Right renal cortex interstitium (tissue), 3 donors: ENCODE measurements at regions not wholly inside any gene's neighbourhood (a gene's known extent, or its start where the extent isn't known, plus 50 kb on each side); places are given as distances from the start of the nearest gene placed in this dataset.
"Not testable (repeated sequence)": the region's sequence is repeated elsewhere in the genome, so short reads cannot be mapped to it uniquely, and the experiment has no call there.

Experiments
- DNase-seq, 3 donors: peaks; one replicate each; pipeline ENCODE4 v3.0.0-alpha.2; 2013; ENCODE audit warnings: low read depth in 3 of 3, low spot score in 2 of 3

GRCh38 chr7:51980812-51981211, 664.2 kb upstream of the COBL start:
- DNase-seq: no peak

DNA sequence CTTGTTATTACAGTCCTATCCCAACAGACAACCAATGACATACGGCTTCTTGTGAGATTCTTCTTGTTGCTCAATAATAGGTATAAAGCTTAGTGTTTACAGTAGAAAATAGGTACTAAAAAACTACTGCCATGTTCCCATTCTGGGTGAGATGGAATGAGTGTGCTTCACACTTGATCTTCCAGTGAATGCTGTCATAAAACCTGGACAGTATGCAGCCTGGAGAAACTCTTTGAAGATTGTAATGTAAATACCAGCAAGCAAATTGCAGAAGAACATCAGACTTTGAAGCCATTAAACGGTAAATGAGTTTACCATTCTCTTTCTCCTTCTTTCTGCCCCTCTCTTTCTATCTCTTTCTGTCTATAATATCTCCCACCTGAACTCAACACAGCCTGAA, 663.7 kb upstream of the COBL start:
- no peak for DNase-seq

GRCh38 chr7:51977913-51978312, 661.3 kb upstream of the COBL start:
- no peak for DNase-seq

GRCh38 chr7:51973939-51974338, 657.3 kb upstream of the COBL start:
- DNase-seq: no peak

DNA sequence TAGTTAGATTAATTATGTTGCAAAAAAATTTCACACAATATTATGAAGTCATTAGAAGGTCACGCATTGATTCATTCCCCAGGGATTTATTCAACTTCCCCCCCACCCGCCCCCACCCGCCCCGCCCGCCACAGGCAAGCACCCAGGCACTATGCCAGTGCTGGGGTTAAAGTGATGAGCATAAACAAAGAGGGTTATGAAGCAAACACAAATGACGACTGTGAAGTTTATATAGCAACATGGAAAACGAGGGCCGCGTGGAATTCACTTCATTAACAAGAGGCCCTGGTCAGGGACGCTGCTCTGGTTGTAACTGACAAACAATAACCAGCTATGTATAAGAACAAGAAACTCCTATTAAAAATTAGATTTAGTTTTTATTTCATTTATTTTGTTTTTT, 656.5 kb upstream of the COBL start:
- no peak for DNase-seq

GRCh38 chr7:51970961-51971665, 654.5 kb upstream of the COBL start:
- DNase-seq: no peak

- DNase-seq: no peak
Measured at GRCh38 chr7:51968461-51968860, 651.9 kb upstream of the COBL start.

GRCh38 chr7:51965454-51965853, 648.8 kb upstream of the COBL start:
- no peak for DNase-seq

GRCh38 chr7:51961804-51962203, 645.2 kb upstream of the COBL start:
- DNase-seq: no peak

DNA sequence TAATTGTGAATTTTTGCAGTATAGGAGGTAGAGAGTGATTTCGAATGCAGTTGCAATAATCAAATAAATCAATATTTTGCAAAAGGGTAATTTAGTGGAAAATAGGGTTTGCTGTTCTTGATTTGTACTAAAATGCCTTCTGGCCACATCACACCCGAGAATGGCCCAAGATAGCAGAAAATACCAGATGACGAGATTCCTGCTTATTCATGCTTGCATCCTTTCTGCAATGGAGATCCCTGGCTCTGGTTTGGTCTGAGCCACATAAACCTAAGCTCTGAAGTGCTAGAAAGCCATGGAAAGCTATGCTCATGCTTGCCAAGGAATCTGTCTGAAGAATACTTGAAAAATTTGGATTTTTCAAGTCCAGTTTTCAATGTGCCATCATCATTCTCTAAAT, 634.2 kb upstream of the COBL start:
- DNase-seq: no peak

- no peak for DNase-seq
Measured at GRCh38 chr7:51949726-51950644, 633.4 kb upstream of the COBL start.

DNA sequence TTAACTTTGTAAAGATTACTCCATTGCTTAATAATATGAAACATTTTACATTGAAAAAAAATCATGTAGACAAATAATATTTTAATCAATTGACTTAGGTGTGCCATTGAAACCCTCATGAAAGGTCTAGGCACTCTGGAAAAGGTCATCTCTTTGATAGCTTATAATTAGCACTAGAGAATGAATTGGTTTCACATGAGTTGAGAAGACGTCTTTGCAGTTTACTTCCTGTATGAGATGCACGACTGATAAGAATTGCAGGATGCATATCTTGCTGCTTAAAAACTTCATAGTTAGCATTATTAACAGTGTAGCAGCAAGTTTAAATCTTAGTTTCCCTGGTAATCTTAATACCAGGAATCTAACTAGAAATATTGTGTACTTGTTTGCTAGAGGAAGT, 614.2 kb upstream of the COBL start:
- no peak for DNase-seq

DNA sequence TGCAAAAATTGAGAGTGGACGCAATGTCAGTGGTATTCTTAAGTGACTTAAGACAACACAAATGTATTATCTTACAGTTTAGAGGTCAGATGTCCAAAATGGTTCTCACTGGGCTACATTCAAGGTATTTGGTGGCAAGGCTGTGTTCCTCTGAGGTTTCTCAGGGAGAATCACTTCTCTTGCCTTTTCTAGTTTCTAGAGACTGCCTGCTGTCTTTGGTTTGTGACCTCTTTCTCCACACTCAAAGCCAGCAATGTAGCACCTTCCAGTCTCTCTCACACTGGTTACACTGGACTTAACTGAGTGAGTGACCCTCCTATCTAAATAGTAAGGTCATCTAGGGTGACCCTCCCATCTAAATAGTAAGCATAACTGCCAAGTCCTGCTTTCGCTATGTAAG, 613.2 kb upstream of the COBL start:
- DNase-seq: no peak

DNA sequence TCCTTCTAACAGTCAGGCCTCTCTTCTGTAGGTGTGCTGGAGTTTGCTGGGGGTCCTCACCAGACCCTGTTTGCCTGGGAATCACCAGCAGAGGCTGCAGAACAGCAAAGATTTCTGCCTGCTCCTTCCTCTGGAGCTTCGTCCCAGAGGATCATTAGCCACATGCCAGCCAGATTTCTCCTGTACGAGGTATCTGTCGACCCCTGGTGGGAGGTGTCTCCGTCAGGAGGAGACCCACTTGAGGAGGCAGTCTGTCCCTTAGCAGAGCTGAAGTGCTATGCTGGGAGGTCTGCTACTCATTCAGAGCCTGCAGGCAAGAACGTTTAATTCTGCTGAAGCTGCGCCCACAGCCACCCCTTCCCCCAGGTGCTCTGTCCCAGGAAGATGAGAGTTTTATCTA, 611.1 kb upstream of the COBL start:
- no peak for DNase-seq

GRCh38 chr7:51918581-51918980, 602.0 kb upstream of the COBL start:
- DNase-seq: peak; percentile 16 to 44 (median 25)

GRCh38 chr7:51901489-51901840, 584.9 kb upstream of the COBL start:
- DNase-seq: no peak

GRCh38 chr7:51900755-51901488, 584.3 kb upstream of the COBL start:
- DNase-seq: not testable (repeated sequence)

DNA sequence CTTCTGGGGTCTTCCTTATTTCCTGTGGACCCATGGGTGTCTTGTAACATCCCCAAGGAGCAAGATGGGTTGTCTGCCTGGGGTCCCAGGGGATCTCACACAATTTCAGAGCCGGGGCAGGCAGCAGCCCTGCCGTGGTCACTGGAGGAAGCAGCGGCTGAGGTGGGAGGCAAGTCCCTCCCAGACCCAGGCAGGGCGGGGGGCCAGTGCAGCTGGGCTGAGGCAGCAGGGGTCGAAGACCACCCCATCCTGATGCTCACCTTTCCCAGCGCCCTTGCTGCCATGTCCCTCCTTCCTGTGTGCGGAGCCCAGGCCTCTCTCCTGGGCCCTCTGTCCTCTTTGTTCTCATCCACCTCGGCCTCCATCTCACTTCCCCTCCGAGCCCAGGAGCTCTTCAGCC, 583.0 kb upstream of the COBL start:
- DNase-seq: no peak

- DNase-seq: no peak
Measured at GRCh38 chr7:51882412-51882811, 565.8 kb upstream of the COBL start.

- DNase-seq: no peak
Measured at GRCh38 chr7:51881309-51881708, 564.7 kb upstream of the COBL start.

DNA sequence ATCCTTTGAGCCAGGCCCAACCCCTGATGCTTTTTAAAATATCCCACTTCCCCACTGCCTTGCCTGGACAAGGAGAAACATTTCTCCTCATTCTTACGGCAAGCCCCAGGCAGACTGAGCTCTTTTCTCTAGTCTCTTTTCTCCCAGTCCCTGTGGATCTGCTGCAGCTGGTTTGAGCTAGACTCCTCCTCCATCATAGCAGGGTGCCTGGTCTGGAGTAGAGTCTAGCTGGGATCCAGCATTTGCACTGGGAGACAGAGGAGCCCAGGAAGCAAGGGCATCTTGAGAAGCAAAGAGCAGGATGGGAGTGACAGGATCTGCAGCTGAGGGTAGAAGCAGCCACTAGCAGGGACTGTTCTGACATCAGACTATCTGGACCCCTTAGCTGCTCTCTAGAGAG, 562.3 kb upstream of the COBL start:
- DNase-seq: no peak

DNA sequence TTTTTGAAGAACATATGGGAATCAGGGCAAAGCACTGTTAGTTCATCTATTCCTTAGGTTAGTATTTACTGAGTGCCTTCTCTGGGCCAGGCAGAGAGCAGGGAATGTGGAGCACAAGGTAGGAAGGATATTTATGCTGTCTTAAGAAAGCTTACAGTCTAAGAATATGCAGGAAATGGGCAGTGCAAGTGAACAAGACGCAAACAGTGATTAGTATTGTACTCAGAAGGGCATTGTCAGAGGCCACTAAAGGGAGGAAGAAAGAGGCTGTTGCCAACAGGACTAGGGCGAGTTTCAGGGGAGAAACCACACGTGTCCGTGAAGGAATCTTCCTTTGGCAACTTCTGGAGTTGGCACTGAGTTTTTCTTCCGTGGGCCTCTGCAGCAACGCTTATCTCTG, 552.8 kb upstream of the COBL start:
- DNase-seq: no peak
